Smooth muscle cell (in vitro differentiated cells): ENCODE measurements at regions not wholly inside any gene's neighbourhood (a gene's known extent, or its start where the extent isn't known, plus 50 kb on each side); places are given as distances from the start of the nearest gene placed in this dataset.

Source experiments
- DNase-seq: peaks from one replicate; lab custom pipeline; 2025; ENCODE audit not compliant: unreplicated experiment; lab: John Stamatoyannopoulos, UW
- H2AFZ ChIP-seq: fragments of 200-600 bp; sonication (generic); 2 replicates; pipeline ENCODE4 v1.6.0; 2016; ENCODE audit warnings: antibody characterized with exemption, low read depth, mild to moderate bottlenecking
- H3F3A ChIP-seq: fragments of 200-600 bp; sonication (generic); 2 replicates; pipeline ENCODE4 v1.6.0; 2017; ENCODE audit warnings: antibody characterized with exemption, low read depth
- H3K27ac ChIP-seq: fragments of 200-600 bp; sonication (generic); 2 replicates; pipeline ENCODE4 v1.5.1; 2016; ENCODE audit warnings: low read depth, mild to moderate bottlenecking
- H3K27me3 ChIP-seq: fragments of 200-600 bp; sonication (generic); 2 replicates; pipeline ENCODE4 v1.6.1; 2016; ENCODE audit warnings: low read depth, mild to moderate bottlenecking
- H3K36me3 ChIP-seq: fragments of 200-600 bp; sonication (generic); 2 replicates; pipeline ENCODE4 v1.5.1; 2016; ENCODE audit warnings: low read depth
- H3K4me1 ChIP-seq: fragments of 200-600 bp; sonication (generic); 2 replicates; pipeline ENCODE4 v1.5.1; 2016; ENCODE audit warnings: low read depth
- H3K4me2 ChIP-seq: fragments of 200-600 bp; sonication (generic); 2 replicates; pipeline ENCODE4 v1.6.0; 2016; ENCODE audit warnings: mild to moderate bottlenecking
- H3K4me3 ChIP-seq: fragments of 200-600 bp; sonication (generic); 2 replicates; pipeline ENCODE4 v1.5.1; 2016; ENCODE audit warnings: mild to moderate bottlenecking
- H3K79me2 ChIP-seq: fragments of 200-600 bp; sonication (generic); 2 replicates; pipeline ENCODE4 v1.6.0; 2016; ENCODE audit warnings: low read depth, mild to moderate bottlenecking
- H3K9ac ChIP-seq: fragments of 200-600 bp; sonication (generic); 2 replicates; pipeline ENCODE4 v1.6.0; 2016; ENCODE audit warnings: low read depth
- H3K9me3 ChIP-seq: fragments of 200-600 bp; sonication (generic); replicated peaks from 2 replicates; pipeline ENCODE4 v1.5.1; 2016; ENCODE audit warnings: low read depth
- H4K20me1 ChIP-seq: fragments of 200-600 bp; sonication (generic); 2 replicates; pipeline ENCODE4 v1.6.0; 2016; ENCODE audit warnings: low read depth
- WGBS: methylation state at CpG from one replicate; pipeline ENCODE4 v1.1.7; 2016; ENCODE audit warnings: low lambda C conversion rate; 5-methylcytosine and 5-hydroxymethylcytosine counted together
- TF ChIP-seq, protein P1 (sequence below): fragments of 200-600 bp; sonication (generic); IDR thresholded peaks from 2 replicates; pipeline ENCODE4 v1.5.1; 2017; ENCODE audit warnings: borderline replicate concordance, mild to moderate bottlenecking, antibody characterized with exemption; ENCODE audit not compliant: insufficient read depth, poor library complexity, severe bottlenecking

GRCh38 chr3:28949580-28949979, 331.3 kb upstream of the RBMS3 start:
- no peaks in the 10 kb centered on the region for H3K36me3 ChIP-seq
- no peaks in the 10 kb centered on the region for H3K79me2 ChIP-seq
- H3K4me2 ChIP-seq = no peak overlapping the region
- H3K9ac ChIP-seq = no peak overlapping the region
- H3K27ac ChIP-seq = no peak overlapping the region
- H3F3A ChIP-seq = no peaks in the 10 kb centered on the region
- H2AFZ ChIP-seq = no peak overlapping the region
- DNase-seq = no peak
- TF ChIP-seq, protein P1, sequence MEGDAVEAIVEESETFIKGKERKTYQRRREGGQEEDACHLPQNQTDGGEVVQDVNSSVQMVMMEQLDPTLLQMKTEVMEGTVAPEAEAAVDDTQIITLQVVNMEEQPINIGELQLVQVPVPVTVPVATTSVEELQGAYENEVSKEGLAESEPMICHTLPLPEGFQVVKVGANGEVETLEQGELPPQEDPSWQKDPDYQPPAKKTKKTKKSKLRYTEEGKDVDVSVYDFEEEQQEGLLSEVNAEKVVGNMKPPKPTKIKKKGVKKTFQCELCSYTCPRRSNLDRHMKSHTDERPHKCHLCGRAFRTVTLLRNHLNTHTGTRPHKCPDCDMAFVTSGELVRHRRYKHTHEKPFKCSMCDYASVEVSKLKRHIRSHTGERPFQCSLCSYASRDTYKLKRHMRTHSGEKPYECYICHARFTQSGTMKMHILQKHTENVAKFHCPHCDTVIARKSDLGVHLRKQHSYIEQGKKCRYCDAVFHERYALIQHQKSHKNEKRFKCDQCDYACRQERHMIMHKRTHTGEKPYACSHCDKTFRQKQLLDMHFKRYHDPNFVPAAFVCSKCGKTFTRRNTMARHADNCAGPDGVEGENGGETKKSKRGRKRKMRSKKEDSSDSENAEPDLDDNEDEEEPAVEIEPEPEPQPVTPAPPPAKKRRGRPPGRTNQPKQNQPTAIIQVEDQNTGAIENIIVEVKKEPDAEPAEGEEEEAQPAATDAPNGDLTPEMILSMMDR = no peak
- no peaks in the 10 kb centered on the region for H4K20me1 ChIP-seq
- no peaks in the 10 kb centered on the region for H3K4me1 ChIP-seq
- WGBS = 97% methylated on average over 1 of the region's 1 CpG
- H3K4me3 ChIP-seq = no peak overlapping the region
- no peaks in the 10 kb centered on the region for H3K27me3 ChIP-seq
- no peaks in the 10 kb centered on the region for H3K9me3 ChIP-seq

DNA sequence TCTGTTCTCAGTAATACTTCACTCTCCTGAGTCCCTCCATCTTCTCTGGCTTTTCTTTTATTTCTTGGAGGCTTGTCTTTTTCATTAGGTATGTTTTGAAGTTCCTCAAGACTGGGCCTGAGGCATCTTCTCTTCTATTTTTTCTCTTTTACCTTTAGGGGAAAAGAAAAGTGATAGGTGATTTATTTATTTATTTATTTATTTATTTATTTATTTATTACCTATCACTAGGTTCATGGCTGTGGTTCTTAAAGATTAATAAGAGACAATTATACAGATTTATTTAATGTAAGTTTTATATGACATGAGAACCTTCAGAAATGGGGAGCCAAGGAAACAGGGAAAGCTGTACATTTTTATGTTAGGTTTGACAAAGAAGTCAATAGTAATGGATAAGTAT, 330.3 kb upstream of the RBMS3 start:
- Histone ChIP-seq H3K36me3 (no peaks in the 10 kb centered on the region), H3K4me2 (no peak overlapping the region), H3K9me3 (no peaks in the 10 kb centered on the region), H3K4me1 (no peaks in the 10 kb centered on the region), H3K79me2 (no peaks in the 10 kb centered on the region), H3K27me3 (no peaks in the 10 kb centered on the region), H3F3A (no peaks in the 10 kb centered on the region), H2AFZ (no peak overlapping the region), H3K27ac (no peak overlapping the region), H3K9ac (no peak overlapping the region), H3K4me3 (no peak overlapping the region), H4K20me1 (no peaks in the 10 kb centered on the region)
- TF ChIP-seq, protein P1 = no peak
- DNase-seq = no peak

GRCh38 chr3:28951772-28952556, 328.9 kb upstream of the RBMS3 start:
- Histone ChIP-seq H3K36me3 (no peaks in the 10 kb centered on the region), H3K4me1 (no peaks in the 10 kb centered on the region), H3K79me2 (no peaks in the 10 kb centered on the region), H3K4me3 (no peak overlapping the region), H3K27me3 (no peaks in the 10 kb centered on the region), H2AFZ (no peak overlapping the region), H3K9ac (no peak overlapping the region), H3K4me2 (no peak overlapping the region), H3F3A (no peaks in the 10 kb centered on the region), H3K27ac (no peak overlapping the region), H4K20me1 (no peaks in the 10 kb centered on the region), H3K9me3 (no peaks in the 10 kb centered on the region)
- TF ChIP-seq, protein P1 = no peak
- DNase-seq = no peak
- WGBS = 84% methylated on average over 4 of the region's 4 CpGs

GRCh38 chr3:28958656-28959055, 322.2 kb upstream of the RBMS3 start:
- Histone ChIP-seq H3F3A (no peaks in the 10 kb centered on the region), H3K27me3 (no peaks in the 10 kb centered on the region), H3K9ac (no peak overlapping the region), H3K4me2 (no peak overlapping the region), H3K4me3 (no peak overlapping the region), H3K9me3 (no peaks in the 10 kb centered on the region), H4K20me1 (no peaks in the 10 kb centered on the region), H2AFZ (no peak overlapping the region), H3K36me3 (no peaks in the 10 kb centered on the region), H3K79me2 (no peaks in the 10 kb centered on the region), H3K4me1 (no peaks in the 10 kb centered on the region), H3K27ac (no peak overlapping the region)
- WGBS = 92% methylated on average over 3 of the region's 3 CpGs
- TF ChIP-seq, protein P1 = no peak
- DNase-seq = no peak
